Activated naive CD4-positive, alpha-beta T cell treated with anti-CD3 and anti-CD28 coated beads, Interleukin-2, amount 10 ng/mL, durations not matched to agents 7 days and 5 days (primary cell): ENCODE measurements at regions not wholly inside any gene's neighbourhood (a gene's known extent, or its start where the extent isn't known, plus 50 kb on each side); places are given as distances from the start of the nearest gene placed in this dataset.

Experiments used
- CTCF ChIA-PET: fragments of 350-600 bp; sonication (Branson Sonifier 250); formaldehyde crosslinking; loops from one replicate; lab custom pipeline; 2021; ENCODE audit warnings: antibody characterized with exemption; lab: Charles Lee
- DNase-seq: peaks from one replicate; pipeline ENCODE4 v3.0.0-alpha.2; 2020
- H3K27ac Mint-ChIP-seq: one replicate; pipeline ENCODE4 v1.8.0; 2021; ENCODE audit warnings: mild to moderate bottlenecking, moderate library complexity, mixed read lengths
- H3K27me3 Mint-ChIP-seq: one replicate; pipeline ENCODE4 v1.8.0; 2021; ENCODE audit warnings: mild to moderate bottlenecking, mixed read lengths
- H3K36me3 Mint-ChIP-seq: one replicate; pipeline ENCODE4 v1.8.0; 2021; ENCODE audit warnings: mixed read lengths
- H3K4me1 Mint-ChIP-seq: one replicate; pipeline ENCODE4 v1.8.0; 2021; ENCODE audit warnings: mixed read lengths
- H3K4me3 Mint-ChIP-seq: one replicate; pipeline ENCODE4 v1.8.0; 2021; ENCODE audit warnings: mild to moderate bottlenecking, moderate library complexity, mixed read lengths
- H3K9me3 Mint-ChIP-seq: one replicate; pipeline ENCODE4 v1.8.0; 2021; ENCODE audit warnings: mixed read lengths

DNA sequence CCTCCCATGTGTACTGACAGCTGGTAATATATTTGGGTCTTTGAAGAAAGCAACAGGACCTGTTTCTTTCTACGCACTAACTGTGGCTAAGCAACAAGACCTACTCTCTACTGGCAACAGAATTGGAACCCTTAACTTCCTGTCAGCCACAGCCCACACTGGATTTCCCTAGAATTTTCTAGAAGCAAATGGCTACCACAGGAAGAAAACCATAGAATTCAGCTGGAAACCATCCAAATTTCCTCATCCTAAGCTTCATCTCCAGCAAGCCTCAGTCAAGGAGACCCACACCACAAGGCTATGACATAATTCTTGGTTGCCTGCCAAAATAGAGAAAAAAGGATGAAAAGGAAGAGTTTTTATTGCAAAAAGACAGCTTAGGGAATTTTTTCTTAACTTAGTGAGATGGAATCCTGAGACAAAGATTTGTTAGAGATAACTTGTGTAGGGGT, 171.8 kb upstream of the TNC start:
- Mint-ChIP-seq H3K36me3 (no peaks in the 10 kb centered on the region), H3K4me3 (no peak overlapping the region), H3K9me3 (no peaks in the 10 kb centered on the region), H3K27ac (no peak overlapping the region), H3K4me1 (no peaks in the 10 kb centered on the region), H3K27me3 (no peaks in the 10 kb centered on the region)
- CTCF ChIA-PET: interaction anchor here (1.4 kb wide), 1 partner anchor 22 kb away, joined by 3 read pairs; no protein-coding TSS in a partner anchor
- DNase-seq: no peak

DNA sequence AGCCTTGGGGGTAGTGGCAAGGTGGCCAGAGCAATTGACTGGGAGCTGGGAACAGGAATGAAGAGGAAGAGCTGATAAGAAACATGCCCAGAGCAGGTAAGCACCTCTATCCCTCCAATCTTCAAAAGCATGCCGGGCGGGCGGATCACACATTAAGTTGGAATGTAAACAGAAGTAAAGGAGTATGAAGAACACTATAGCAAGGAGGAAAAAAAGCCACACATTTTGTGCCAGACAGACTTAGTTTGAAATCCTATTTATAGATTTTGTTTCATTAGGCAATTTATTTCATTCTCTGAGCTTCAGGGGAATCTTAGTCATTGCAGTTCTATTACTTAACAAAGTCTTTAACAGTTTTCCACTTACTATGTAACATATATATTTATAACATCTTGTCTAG, 173.9 kb upstream of the TNC start:
- Mint-ChIP-seq H3K4me3 (no peak overlapping the region), H3K27me3 (peaks cover 4% of the 10 kb centered on the region), H3K27ac (no peak overlapping the region), H3K36me3 (no peaks in the 10 kb centered on the region), H3K9me3 (no peaks in the 10 kb centered on the region), H3K4me1 (no peaks in the 10 kb centered on the region)
- CTCF ChIA-PET: no interaction called here
- no peak for DNase-seq

DNA sequence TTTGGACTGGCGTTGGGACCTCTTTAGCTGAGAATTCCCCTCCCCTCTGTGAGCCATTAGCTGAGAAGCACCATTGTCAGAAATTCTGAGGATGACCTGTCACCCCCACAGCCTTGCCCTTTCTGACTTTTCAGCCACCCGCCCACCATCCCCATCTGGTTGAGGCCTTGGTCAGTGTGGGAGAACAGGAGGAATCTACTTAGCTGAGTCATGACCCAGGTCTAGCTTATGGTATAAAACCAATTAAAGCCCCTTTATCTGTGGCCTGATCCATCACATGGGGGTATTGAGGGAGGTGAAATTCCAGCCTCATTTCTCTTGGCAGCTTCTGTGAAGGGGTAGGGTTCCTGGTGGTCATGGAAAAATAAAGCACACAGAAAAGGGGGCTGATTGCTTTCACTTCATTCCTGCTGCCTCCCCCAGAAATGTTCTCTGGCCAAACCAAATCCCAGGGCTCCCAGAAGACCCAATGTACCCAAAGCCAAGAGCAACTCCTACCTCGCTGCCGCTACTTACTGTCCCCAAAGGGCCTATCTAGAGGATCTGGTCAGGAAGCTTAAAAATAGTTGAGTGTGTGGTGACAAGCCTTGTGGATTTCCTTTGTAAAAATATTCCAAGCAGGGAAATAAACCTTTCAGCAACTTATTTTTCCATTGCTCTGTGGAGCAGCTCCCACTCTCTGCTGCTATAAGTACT, 174.8 kb upstream of the TNC start:
- Mint-ChIP-seq H3K27ac (no peak overlapping the region), H3K9me3 (no peaks in the 10 kb centered on the region), H3K27me3 (peaks cover 4% of the 10 kb centered on the region), H3K4me3 (no peak overlapping the region), H3K4me1 (no peaks in the 10 kb centered on the region), H3K36me3 (no peaks in the 10 kb centered on the region)
- CTCF ChIA-PET: no interaction called here
- no peak for DNase-seq

DNA sequence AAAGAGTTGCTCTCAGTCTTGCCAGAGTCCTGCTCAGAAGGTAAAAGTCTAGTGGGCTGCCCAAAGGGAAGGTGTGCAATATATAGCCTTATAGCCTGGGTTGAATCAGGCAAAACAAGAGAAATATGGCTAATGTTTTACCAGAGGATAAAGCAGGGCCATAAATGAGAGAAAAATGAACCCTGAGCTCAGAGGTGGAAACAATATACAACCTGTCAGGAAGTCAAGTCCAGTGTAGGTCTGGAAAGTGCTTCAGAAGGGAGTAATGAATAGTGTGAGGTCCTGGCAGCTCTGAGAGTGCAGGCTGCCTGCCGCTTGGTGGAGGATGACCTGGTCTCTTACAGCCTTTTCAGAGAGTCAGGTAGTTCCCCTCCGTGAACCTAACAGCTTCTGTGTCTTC, 177.8 kb upstream of the TNC start:
- no peak for DNase-seq
- H3K4me1 Mint-ChIP-seq: no peaks in the 10 kb centered on the region
- CTCF ChIA-PET: no interaction called here
- H3K36me3 Mint-ChIP-seq: no peaks in the 10 kb centered on the region
- H3K27ac Mint-ChIP-seq: no peak overlapping the region
- H3K4me3 Mint-ChIP-seq: no peak overlapping the region
- H3K27me3 Mint-ChIP-seq: peaks cover 4% of the 10 kb centered on the region
- no peaks in the 10 kb centered on the region for H3K9me3 Mint-ChIP-seq

DNA sequence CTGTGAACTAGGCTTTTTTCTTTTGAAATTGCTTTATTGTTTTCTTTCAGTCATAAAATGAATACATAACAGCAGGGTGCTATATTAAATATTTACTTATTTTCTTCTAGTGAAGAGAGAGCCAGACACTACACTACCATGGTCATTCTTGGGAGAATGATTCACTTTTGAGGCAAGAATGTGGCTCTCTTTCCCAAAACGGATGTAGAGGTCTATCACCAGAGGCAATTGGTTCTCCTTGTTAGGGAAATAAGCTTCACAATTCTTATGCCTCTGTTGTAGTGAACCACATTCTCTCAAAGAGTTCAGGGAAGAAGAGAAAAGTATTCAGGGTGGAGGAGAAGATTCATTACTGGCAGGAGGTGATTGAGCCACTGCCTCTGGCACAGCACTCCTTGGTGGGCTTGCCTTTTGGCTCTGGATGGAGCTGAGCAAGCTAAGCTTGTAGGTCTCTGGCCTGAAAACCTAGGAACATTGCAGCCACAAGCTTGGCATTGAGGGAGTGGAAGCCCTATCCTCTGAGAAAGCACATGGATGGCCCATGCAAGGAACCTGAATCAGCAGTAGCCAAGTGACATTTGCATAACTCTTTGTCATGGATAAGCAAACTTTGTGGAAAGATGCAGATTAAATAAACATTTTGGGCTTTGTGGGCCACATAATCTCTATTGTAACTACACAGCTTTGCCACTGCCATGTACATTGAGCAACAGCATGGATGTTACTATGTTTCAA, 179.0 kb upstream of the TNC start:
- no peaks in the 10 kb centered on the region for H3K9me3 Mint-ChIP-seq
- no peaks in the 10 kb centered on the region for H3K36me3 Mint-ChIP-seq
- no peak overlapping the region for H3K27ac Mint-ChIP-seq
- CTCF ChIA-PET: interaction anchor here (0.6 kb wide), 1 partner anchor 134 kb away, joined by 3 read pairs; no protein-coding TSS in a partner anchor
- H3K27me3 Mint-ChIP-seq: peaks cover 4% of the 10 kb centered on the region
- no peaks in the 10 kb centered on the region for H3K4me1 Mint-ChIP-seq
- no peak overlapping the region for H3K4me3 Mint-ChIP-seq
- DNase-seq: no peak

DNA sequence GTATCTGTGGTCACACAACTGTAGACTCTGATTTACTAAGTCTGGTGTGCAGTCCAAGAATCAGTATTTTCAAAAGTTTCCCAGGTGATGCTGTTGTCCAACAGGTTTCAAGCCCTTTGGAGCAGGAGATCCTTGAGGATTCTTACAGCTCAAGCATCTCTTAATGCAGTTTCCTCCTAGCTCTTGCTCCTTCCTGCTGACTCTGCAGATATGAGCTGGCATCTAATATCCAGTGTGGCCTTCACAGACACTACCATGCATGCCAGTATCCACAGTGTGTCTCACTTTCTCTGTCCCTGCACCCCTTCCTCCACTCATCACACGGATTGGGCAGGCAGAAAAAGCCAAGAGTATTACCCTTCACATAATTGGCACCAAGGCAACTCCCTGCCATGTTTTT, 182.2 kb upstream of the TNC start:
- H3K4me3 Mint-ChIP-seq: no peak overlapping the region
- peaks cover 4% of the 10 kb centered on the region for H3K27me3 Mint-ChIP-seq
- H3K4me1 Mint-ChIP-seq: no peaks in the 10 kb centered on the region
- no peaks in the 10 kb centered on the region for H3K9me3 Mint-ChIP-seq
- no peak for DNase-seq
- H3K27ac Mint-ChIP-seq: no peak overlapping the region
- H3K36me3 Mint-ChIP-seq: no peaks in the 10 kb centered on the region
- CTCF ChIA-PET: no interaction called here

DNA sequence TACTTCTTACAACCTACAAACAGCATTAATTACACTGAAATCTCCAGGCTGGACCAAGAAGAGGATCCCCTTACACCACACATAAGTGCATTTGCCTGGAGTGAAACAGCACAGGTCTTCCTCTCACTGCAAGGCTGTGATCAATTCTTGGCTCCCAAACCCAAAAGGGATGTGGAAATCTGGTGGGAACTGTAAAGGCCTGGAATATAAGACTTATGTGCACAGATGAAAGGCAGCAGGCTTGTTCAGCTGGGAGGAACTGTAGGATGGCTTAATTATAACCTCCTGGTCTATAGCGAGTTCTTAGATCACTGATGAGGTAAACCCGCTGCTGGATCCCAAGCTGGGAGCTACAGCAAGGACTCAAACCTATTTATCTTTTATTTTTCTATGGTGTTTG, 182.9 kb upstream of the TNC start:
- Mint-ChIP-seq H3K36me3 (no peaks in the 10 kb centered on the region), H3K9me3 (no peaks in the 10 kb centered on the region), H3K27ac (no peak overlapping the region), H3K4me1 (no peaks in the 10 kb centered on the region), H3K4me3 (no peak overlapping the region), H3K27me3 (peaks cover 2% of the 10 kb centered on the region)
- CTCF ChIA-PET: no interaction called here
- no peak for DNase-seq

DNA sequence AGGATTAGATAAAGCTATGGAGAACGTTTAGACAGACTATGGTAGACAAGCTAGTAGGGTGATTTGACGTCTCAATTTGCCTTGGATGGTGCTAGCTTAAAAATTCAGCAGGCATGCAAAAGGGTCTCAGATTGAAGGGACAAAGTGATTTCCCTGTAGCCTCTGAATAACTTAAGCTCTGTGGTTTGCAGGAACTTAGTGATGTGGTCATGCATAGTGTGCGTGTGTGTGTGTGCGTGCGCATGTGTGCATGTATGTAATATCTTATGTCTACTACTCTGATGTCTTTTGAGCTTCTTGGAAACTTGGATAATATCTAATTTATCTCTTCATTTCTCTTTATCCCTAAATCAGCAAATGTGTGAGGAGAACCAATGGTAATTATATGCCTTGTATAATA, 183.6 kb upstream of the TNC start:
- Mint-ChIP-seq H3K4me1 (no peaks in the 10 kb centered on the region), H3K27ac (no peak overlapping the region), H3K27me3 (no peaks in the 10 kb centered on the region), H3K36me3 (no peaks in the 10 kb centered on the region), H3K9me3 (no peaks in the 10 kb centered on the region), H3K4me3 (no peak overlapping the region)
- no peak for DNase-seq
- CTCF ChIA-PET: no interaction called here

DNA sequence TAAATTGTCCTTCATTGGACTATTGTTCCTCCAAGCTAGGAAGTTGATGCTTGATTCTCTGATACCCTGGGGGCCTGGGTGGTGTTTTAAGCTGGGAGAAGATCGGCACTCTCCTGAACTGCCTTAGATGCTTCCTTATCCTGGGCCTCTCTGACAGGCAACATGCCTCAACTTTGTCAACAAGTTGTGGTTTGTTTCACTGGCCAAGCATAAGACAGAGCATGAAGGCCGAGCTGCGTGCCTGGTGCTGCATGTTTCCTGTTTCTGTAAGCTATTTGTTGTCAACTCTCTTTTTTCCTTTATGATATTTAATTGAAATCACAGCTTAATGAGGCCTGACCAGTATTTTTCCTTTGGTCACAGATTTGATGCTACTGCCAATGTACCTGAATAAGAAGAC, 187.6 kb upstream of the TNC start:
- H3K27ac Mint-ChIP-seq: no peak overlapping the region
- H3K27me3 Mint-ChIP-seq: no peaks in the 10 kb centered on the region
- no peaks in the 10 kb centered on the region for H3K4me1 Mint-ChIP-seq
- DNase-seq: no peak
- no peak overlapping the region for H3K4me3 Mint-ChIP-seq
- CTCF ChIA-PET: no interaction called here
- no peaks in the 10 kb centered on the region for H3K9me3 Mint-ChIP-seq
- H3K36me3 Mint-ChIP-seq: no peaks in the 10 kb centered on the region

DNA sequence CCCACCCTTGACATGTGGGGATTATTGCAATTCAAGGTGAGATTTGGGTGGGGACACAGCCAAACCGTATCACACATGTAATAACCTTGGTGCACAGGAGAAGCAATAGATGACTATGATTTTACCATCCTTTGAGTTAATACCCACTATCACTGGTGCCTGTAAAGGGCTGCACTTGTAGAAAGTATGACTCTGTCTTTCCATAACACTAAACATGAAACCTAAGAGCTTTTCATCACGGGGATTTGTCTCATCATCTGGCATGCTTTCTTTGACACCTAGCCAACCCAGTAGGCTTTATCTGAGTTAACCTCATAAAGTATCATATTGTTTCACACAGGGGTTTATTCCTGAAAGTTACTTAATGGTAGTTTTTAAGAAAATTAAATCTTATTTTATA, 188.9 kb upstream of the TNC start:
- no peaks in the 10 kb centered on the region for H3K4me1 Mint-ChIP-seq
- H3K4me3 Mint-ChIP-seq: no peak overlapping the region
- no peaks in the 10 kb centered on the region for H3K27me3 Mint-ChIP-seq
- no peak overlapping the region for H3K27ac Mint-ChIP-seq
- no peak for DNase-seq
- CTCF ChIA-PET: no interaction called here
- no peaks in the 10 kb centered on the region for H3K9me3 Mint-ChIP-seq
- no peaks in the 10 kb centered on the region for H3K36me3 Mint-ChIP-seq

DNA sequence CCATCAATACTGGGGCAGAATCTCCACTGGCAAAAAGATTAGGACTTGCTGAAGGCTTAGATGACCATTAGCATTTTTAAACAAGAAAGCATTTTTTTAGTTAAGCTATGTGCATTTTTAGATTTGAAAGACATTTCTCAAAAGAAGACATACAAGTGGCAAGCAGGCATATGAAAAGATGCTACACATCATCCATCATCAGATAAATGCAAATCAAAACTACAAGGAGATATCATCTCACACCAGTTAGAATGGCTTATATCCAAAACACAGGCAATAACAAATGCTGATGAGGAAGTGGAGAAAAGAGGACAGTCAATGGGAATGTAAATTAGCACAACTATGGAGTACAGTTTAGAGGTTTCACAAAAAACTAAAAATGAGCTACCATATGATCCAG, 195.6 kb upstream of the TNC start:
- H3K9me3 Mint-ChIP-seq: peaks cover 3% of the 10 kb centered on the region
- CTCF ChIA-PET: no interaction called here
- no peak overlapping the region for H3K27ac Mint-ChIP-seq
- DNase-seq: no peak
- no peak overlapping the region for H3K4me3 Mint-ChIP-seq
- H3K36me3 Mint-ChIP-seq: no peaks in the 10 kb centered on the region
- no peaks in the 10 kb centered on the region for H3K27me3 Mint-ChIP-seq
- peaks cover 8% of the 10 kb centered on the region for H3K4me1 Mint-ChIP-seq

DNA sequence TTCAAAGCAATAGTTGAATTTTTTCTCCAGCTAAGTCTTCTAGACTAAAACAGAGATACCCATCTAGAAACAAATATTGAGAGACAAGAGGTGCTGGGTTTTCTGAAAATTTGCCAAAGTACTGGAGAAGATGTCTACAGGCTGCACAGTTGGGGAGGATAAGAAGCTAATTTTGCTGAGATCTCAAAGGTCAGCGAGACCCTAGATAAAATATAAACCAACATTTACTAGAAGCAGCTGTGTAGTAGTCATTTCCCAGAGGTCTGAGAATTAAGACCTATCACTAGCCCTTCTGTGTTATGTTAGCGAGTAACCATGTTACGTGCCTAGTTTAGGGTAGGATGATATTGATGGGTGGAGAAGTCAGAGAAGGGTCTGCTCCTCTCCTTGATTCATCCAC, 208.5 kb upstream of the TNC start:
- H3K36me3 Mint-ChIP-seq: no peaks in the 10 kb centered on the region
- H3K27me3 Mint-ChIP-seq: no peaks in the 10 kb centered on the region
- CTCF ChIA-PET: no interaction called here
- no peak for DNase-seq
- no peak overlapping the region for H3K4me3 Mint-ChIP-seq
- no peaks in the 10 kb centered on the region for H3K9me3 Mint-ChIP-seq
- H3K4me1 Mint-ChIP-seq: no peaks in the 10 kb centered on the region
- H3K27ac Mint-ChIP-seq: no peak overlapping the region

DNA sequence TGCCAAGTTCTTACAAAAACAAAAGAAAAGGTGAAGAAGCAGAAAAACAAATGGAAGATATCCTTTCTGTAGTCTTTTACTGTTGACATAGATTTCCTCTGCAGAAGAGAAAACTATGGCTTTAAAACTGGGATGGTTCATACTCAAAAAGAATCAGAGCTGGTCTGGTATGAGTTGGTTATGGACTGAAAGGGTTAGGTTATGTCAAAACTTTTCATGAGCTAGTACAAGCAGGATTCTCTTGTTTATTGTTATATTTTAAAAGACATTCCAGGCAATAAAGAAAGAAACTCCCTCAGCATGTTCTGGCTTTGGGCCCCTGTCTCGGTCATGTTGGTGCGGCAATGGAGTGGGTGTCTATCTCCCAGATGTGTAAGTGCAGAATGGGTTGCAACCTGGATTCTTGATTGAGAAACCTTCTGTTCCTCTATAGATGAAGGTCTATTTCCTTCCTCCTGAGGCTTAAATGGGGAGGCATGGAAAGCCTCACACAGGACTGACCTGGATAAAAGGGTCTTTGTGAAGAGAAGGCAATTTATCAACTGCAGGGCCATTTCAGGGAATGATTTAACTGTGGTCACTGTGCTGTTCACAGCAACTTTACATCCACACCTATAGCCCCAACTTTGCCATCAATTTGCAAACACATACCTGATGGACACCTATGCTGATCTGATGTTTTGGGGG, 209.6 kb upstream of the TNC start:
- H3K9me3 Mint-ChIP-seq: no peaks in the 10 kb centered on the region
- H3K4me1 Mint-ChIP-seq: no peaks in the 10 kb centered on the region
- H3K27ac Mint-ChIP-seq: no peak overlapping the region
- H3K36me3 Mint-ChIP-seq: no peaks in the 10 kb centered on the region
- no peak for DNase-seq
- CTCF ChIA-PET: no interaction called here
- no peak overlapping the region for H3K4me3 Mint-ChIP-seq
- H3K27me3 Mint-ChIP-seq: no peaks in the 10 kb centered on the region

DNA sequence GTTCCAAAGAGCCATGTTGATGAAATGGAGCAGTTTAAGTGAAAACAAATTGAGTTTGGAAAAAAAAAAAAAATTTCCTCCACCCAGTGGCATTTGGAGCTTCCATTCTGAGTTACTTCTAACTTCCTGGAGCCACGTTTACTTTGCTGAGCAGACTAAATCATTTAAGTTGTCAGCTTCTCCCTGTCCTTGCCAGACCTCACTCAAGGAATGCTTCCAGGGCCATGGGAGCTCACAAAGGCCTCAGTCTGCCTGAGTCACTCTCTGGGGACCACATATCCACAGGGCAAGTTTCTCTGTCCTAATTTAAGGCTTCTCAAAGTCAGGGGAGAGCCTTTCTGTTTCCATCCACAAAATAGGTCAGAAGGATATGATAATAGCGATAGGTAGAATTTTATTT, 210.3 kb upstream of the TNC start:
- H3K4me3 Mint-ChIP-seq: no peak overlapping the region
- no peaks in the 10 kb centered on the region for H3K36me3 Mint-ChIP-seq
- CTCF ChIA-PET: no interaction called here
- H3K4me1 Mint-ChIP-seq: no peaks in the 10 kb centered on the region
- no peak for DNase-seq
- H3K9me3 Mint-ChIP-seq: no peaks in the 10 kb centered on the region
- no peaks in the 10 kb centered on the region for H3K27me3 Mint-ChIP-seq
- no peak overlapping the region for H3K27ac Mint-ChIP-seq

DNA sequence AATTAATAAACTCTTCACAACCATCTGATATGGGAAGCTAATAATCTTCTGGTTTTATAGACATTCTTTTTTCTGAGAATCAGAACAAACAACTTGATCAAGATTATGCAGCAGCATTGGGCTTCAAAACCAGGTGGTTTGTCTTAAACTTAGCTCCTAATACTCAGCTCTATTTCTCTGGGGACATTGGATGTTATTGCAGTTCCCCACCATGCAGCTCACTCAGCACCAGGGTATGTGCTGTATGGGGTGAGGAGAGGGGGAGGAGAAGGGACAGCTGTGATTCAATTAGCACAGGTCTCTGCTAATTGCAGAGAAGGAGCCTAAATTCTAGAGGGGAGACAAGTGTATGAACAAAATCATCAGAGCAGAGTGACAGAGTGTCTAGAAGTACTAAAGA, 210.7 kb upstream of the TNC start:
- no peaks in the 10 kb centered on the region for H3K9me3 Mint-ChIP-seq
- H3K27me3 Mint-ChIP-seq: no peaks in the 10 kb centered on the region
- no peaks in the 10 kb centered on the region for H3K36me3 Mint-ChIP-seq
- no peak overlapping the region for H3K27ac Mint-ChIP-seq
- no peak overlapping the region for H3K4me3 Mint-ChIP-seq
- CTCF ChIA-PET: no interaction called here
- DNase-seq: no peak
- no peaks in the 10 kb centered on the region for H3K4me1 Mint-ChIP-seq
